ENCODE measurements at regions not wholly inside any gene's neighbourhood (a gene's known extent, or its start where the extent isn't known, plus 50 kb on each side); places are given as distances from the start of the nearest gene placed in this dataset.

GRCh38 chr11:115924744-115925567, 420.7 kb upstream of the CADM1 start:
- no peak overlapping the region for H3K27ac Mint-ChIP-seq (ENCODE audit: unreplicated experiment)

GRCh38 chr11:115922876-115923275, 418.7 kb upstream of the CADM1 start:
- DNase-seq (ENCODE audit: low read depth, low spot score): no peak
- H3K27me3 Mint-ChIP-seq (ENCODE audit: low read depth): peaks cover 3% of the 10 kb centered on the region
- H3K4me1 Mint-ChIP-seq: peaks cover 12% of the 10 kb centered on the region
- H3K4me3 Mint-ChIP-seq: no peak overlapping the region
- no peak overlapping the region for H3K27ac Mint-ChIP-seq (ENCODE audit: unreplicated experiment)
- no peak for TF ChIP-seq CTCF (conservative IDR thresholded peaks at IDR 0.05)
- no peaks in the 10 kb centered on the region for H3K9me3 Mint-ChIP-seq
- H3K36me3 Mint-ChIP-seq (ENCODE audit: low read depth): no peaks in the 10 kb centered on the region

More at GRCh38 chr11:115924744-115925567, 420.7 kb upstream of the CADM1 start:
- H3K27me3 Mint-ChIP-seq (ENCODE audit: low read depth): peaks cover 3% of the 10 kb centered on the region
- peaks cover 18% of the 10 kb centered on the region for H3K4me1 Mint-ChIP-seq
- H3K9me3 Mint-ChIP-seq: no peaks in the 10 kb centered on the region
- DNase-seq (ENCODE audit: low read depth, low spot score): no peak
- no peak for TF ChIP-seq CTCF (conservative IDR thresholded peaks at IDR 0.05)
- H3K36me3 Mint-ChIP-seq (ENCODE audit: low read depth): no peaks in the 10 kb centered on the region
- H3K4me3 Mint-ChIP-seq: no peak overlapping the region

- Mint-ChIP-seq H3K9me3 (no peaks in the 10 kb centered on the region), H3K4me1 (peaks cover 12% of the 10 kb centered on the region), H3K27me3 (ENCODE audit: low read depth) (peaks cover 3% of the 10 kb centered on the region), H3K27ac (ENCODE audit: unreplicated experiment) (peak overlapping the region; percentile 9), H3K4me3 (no peak overlapping the region), H3K36me3 (ENCODE audit: low read depth) (no peaks in the 10 kb centered on the region)
- no peak for DNase-seq (ENCODE audit: low read depth, low spot score)
- no peak for TF ChIP-seq CTCF (conservative IDR thresholded peaks at IDR 0.05)
These were observed 417.8 kb upstream of the CADM1 start for GRCh38 chr11:115921986-115922385.

- Mint-ChIP-seq H3K9me3 (no peaks in the 10 kb centered on the region), H3K27me3 (ENCODE audit: low read depth) (peaks cover 3% of the 10 kb centered on the region), H3K4me1 (peaks cover 12% of the 10 kb centered on the region), H3K4me3 (no peak overlapping the region), H3K36me3 (ENCODE audit: low read depth) (no peaks in the 10 kb centered on the region), H3K27ac (ENCODE audit: unreplicated experiment) (no peak overlapping the region)
- TF ChIP-seq CTCF (conservative IDR thresholded peaks at IDR 0.05): no peak
- no peak for DNase-seq (ENCODE audit: low read depth, low spot score)
These were observed 417.3 kb upstream of the CADM1 start for GRCh38 chr11:115921540-115921939.

- peaks cover 3% of the 10 kb centered on the region for H3K27me3 Mint-ChIP-seq (ENCODE audit: low read depth)
- DNase-seq (ENCODE audit: low read depth, low spot score): no peak
These were observed 416.7 kb upstream of the CADM1 start for GRCh38 chr11:115920841-115921480.

More at GRCh38 chr11:115920841-115921480, 416.7 kb upstream of the CADM1 start:
- Mint-ChIP-seq H3K4me3 (no peak overlapping the region), H3K36me3 (ENCODE audit: low read depth) (no peaks in the 10 kb centered on the region), H3K9me3 (no peaks in the 10 kb centered on the region), H3K27ac (ENCODE audit: unreplicated experiment) (no peak overlapping the region), H3K4me1 (peaks cover 12% of the 10 kb centered on the region)
- TF ChIP-seq CTCF (conservative IDR thresholded peaks at IDR 0.05): no peak
